SW480 (cell line): ENCODE measurements at regions not wholly inside any gene's neighbourhood (a gene's known extent, or its start where the extent isn't known, plus 50 kb on each side); places are given as distances from the start of the nearest gene placed in this dataset.

ENCODE experiments used
- DNase-seq: peaks from one replicate; pipeline ENCODE4 v3.0.0-alpha.2; 2016; ENCODE audit warnings: low spot score

DNA sequence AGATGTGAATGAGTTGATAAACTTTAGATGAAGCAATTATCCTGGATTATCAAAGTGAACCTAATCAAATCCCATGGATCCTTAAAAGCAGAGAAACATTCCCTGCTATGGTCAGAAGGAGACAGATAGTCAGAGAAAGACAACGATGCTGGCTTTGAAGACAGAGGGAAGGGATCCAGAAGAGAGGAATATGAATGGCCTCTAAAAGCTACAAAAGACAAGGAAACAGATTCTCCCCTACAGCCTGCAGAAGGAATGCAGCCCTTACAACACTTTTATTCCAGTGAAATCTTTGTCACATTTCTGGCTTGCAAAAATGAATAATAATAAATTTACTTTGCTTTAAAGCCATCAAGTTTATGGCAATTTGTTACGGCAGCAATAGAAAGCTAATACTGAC is 1164.2 kb downstream of the PCDH17 start:
- DNase-seq, result no peak

DNA sequence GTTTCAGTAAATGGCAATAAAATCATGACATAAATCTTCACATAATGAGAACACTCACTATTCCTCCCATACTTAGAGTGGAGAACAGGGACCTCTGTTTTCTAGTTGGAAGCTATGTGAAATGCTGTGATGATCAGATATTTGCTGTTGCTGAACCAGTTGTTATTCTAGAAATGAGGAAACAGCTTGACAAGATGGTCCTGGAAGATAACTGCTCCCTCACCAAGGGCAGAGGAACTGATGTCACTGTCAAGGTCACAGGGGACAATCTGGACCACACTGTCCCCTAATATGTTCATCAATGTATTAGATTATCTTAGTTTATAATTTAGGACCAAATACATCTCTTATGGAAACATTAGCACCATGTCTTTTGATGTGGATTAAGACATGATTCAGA is 1173.3 kb downstream of the PCDH17 start:
- DNase-seq, result no peak

DNA sequence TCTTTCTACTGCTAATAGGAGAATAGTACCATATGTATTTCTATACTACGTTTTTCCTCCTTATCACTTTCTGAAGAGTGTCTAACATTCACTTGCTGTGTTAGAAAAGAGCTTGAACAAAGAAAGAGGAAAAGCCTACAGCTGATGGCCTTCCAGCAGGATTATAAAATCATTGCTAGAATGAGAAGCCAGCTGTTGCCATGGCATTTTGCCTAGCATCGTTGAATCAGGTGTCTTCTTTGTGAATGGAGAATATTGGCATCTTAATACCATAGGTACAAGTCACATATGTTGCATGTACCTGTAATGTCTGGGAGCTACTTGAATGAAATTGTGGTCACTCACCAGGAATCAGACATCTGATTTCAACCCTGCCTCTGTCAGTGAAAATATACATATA is 1174.9 kb downstream of the PCDH17 start:
- no peak for DNase-seq

DNA sequence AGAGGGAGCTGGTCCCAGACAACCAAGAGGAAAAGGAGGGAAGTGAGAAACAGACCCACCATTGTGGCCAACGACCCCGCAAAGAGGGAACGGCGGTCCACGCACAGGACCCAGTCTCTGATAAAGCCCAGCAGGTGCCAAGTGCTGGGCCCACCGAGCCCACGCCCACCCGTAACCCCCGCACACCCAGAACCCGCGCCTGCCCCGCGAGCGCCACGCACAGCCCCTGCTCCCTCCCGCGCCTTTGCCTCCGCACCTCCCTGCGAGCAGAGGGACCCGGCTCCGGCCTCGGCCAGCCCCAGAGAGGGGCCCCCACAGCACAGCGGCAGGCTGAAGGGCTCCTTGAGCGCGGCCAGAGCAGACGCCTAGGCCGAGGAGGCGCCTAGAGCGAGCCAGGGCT is 1192.2 kb downstream of the PCDH17 start:
- DNase-seq, result no peak

DNA sequence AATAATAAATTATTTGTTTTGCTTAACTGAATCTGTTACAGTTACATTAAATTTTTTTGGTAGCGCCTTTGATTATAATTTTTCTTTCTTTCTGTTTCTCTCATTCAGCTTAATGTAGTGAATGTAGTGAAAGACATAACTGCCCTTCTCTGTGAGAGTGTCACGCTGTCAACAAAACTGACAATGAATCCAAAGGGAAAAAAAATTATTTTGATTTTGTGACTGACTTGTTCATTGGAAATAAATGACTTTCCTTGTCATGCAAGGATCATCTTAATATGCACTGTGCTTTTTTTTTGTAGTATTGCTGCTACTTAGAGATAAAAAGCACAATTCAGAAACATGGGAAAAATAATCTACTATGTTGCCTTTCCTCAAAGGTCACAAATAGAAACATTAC is 1196.4 kb downstream of the PCDH17 start:
- no peak for DNase-seq

DNA sequence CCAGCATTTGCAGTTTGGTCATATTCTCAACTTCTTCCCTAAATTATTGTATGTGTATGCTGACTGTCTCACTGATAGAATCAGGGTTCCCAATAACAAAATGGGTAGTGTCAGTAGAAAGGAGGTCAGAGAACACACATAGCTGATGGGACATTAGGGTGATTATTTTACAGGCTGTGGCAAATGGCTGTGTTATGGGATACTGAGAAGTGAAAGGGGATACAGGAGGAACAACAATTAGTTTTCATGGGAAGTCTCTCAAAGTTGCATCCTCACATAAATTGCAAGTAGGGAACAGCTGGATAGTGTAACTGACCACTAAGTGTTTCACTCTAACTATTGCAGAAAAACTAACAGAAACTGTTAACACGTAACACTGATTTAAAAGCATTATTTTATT is 1199.3 kb downstream of the PCDH17 start:
- DNase-seq, result no peak

DNA sequence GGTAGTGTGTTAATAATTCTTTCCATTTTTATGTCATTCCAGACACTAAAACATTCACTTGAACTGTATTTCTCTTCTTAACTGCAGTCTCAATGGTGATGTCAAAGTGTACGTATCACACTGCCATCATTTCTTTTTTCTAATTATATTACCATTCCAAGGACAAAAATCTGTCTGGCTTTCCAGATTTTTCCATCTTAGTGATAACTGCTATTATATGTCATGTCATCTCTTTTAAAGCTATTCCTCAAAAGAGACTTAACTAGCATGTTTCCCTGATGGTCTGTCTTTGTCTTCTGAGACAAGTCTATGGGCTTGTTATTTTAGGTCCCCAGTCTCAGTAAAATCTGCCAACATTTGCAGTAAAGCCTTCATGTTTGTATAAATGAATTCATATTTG is 1207.1 kb downstream of the PCDH17 start:
- no peak for DNase-seq

DNA sequence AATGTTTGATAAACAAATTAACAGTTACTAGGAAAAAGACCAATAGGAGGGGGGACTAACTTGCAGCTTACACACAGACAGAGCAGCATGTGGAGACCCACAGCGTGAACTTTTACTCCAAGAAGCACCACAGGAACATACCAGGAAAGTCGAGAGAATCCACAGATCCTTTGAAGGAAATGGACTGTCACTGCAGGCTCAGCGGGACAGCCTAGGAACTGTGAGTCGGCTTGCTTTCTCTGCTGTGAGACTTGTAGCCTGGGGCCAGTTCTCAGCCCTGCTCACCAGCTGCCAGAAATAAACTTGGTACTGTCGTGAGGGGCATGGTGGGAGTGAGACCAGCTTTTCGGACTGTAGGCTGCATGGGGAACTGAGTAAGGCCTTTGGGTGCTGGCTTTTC is 1211.5 kb downstream of the PCDH17 start:
- DNase-seq, result no peak

DNA sequence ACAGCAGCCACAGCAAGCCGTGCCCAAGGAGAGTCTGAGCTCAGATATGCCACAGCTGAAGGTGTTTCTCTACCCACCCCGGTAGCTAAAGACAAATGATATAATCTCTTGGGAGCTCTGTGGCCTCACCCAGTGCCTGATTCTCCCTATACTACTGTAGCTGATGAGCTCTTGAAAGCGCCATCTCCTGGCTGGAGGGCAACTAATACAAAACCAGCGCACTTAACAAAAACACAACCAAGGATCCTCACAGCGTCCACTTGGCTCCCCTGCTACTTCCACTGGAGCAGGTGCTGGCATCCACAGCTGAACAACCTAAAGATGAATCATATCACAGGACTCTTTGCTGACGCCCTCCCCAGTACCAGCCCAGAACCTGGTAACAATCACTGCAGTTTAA is 1212.0 kb downstream of the PCDH17 start:
- no peak for DNase-seq

DNA sequence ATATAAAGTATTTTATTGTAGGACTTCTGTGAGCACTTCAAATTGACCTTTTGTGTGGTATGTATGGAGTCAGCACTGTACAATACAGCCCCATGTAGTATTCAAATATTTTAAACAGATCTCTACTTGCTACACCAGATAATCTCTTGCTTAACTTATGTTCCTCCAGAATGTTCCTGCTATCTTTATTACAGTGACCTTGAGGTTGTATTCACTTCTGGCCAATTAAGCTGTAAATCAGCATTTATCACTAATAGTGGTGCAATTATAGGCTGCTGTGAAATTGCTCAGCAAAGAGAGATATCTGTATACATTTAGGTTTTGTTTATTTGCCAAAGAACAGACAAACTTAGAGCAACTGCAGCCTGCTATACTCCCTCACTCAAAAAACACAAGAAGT is 1218.6 kb downstream of the PCDH17 start:
- DNase-seq, result no peak

DNA sequence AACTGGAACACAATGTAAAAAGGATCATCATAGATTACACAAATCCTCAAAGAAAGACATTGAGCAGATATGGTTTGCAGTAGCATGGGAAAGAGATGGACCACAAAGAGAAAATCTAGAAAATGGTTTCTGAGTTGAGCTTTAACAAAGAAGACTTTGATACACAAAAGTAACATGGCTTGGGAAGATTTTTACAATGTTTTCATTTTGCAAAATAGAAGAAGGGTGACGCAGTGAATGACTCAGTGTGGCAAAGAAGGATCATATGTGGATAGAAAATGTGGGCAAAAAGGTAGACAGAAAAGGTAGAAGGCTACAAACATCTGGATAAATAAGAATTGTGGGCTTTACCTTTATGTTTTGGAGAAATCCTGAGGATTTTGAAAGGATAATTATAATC is 1220.5 kb downstream of the PCDH17 start:
- DNase-seq, result no peak

DNA sequence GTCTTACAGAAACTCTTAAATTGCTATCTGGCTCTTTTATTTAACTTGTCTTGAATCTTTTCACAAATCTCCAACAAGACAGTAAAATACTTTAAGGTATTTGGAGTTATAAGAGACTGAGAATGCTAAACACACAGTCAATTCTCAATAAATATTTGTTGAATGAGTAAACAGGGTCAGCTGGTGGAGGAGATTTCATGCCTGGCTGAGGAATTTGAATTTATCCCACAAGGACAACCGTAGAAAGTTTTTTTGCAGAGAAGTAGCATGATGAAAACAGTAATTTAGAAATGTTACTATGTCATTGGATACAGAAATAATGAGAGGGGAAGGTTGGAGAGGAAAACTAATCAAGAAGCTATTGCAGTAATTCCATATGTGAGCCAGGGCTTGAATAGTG is 1223.7 kb downstream of the PCDH17 start:
- DNase-seq, result no peak

DNA sequence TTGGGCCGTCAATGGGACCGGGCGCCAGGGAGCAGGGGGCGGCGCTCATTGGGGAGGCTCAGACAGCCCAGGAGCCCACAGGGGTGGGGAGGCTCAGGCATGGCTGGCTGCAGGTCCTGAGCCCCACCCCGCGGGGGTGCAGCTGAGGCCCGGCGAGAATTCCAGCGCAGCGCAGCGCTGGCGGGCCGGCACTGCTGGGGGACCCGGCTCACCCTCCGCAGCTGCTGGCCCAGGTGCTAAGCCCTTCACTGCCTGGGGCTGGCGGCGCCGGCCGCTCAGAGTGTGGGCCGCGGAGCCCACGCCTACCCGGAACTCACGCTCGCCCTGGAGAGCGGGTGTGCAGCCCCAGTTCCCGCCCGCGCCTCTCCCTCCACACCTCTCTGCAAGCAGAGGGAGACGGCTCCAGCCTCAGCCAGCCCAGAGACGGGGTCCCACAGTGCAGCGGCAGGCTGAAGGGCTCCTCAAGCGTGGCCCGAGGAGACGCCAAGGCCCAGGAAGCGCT is 1227.4 kb downstream of the PCDH17 start:
- DNase-seq, result no peak

DNA sequence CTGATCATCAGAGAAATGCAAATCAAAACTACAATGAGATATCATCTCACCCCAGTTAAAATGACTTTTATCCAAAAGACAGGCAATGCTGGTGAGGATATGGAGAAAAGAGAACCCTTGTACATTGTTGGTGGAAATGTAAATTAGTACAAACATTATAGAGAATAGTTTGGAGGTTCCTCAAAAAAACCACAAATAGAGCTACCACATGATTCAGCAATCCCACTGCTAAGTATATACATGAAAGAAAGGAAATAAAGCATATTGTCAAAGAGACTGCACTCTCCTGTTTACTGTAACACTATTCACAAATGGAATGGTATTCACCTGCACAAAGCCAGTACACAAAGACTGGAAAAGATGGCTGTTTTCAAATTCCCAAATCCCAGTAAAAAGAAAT is 1233.7 kb downstream of the PCDH17 start:
- no peak for DNase-seq

DNA sequence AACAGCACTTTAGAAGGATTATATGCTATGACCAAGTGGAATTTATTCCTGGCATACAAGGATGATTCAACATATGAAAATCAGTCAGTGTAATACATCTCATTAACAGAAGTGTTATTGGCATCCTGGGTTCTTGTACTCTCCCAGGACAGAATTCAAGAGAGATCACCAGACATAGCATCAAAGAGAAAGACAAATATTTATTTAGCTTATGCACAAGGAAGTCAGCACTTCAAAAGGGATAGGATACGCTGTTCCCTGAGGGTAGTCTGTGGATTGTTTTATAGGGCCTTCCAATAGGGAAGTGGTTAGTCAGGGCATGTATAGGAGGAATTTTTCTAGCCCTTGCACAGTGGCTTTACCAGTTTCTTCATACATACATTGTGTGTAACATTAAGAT is 1238.0 kb downstream of the PCDH17 start:
- DNase-seq, result peak; percentile 42

DNA sequence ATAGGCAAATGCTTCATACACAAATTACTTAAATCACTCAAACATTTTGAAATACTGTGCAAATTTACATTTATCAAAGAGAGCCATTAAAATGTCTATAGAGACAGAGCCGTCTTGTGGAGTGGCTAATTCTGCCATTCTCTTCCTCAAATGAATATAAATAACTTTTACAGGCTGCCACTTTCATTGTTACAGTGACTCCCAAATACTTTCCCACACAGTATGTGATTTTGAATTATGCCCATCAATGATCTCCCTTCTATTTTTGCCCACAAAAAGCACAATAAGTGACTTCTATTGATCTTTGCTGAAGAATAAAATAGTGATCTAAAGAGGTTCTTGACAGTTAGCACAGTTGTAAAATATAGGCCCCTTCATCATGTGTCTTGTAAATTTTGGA is 1244.9 kb downstream of the PCDH17 start:
- no peak for DNase-seq

DNA sequence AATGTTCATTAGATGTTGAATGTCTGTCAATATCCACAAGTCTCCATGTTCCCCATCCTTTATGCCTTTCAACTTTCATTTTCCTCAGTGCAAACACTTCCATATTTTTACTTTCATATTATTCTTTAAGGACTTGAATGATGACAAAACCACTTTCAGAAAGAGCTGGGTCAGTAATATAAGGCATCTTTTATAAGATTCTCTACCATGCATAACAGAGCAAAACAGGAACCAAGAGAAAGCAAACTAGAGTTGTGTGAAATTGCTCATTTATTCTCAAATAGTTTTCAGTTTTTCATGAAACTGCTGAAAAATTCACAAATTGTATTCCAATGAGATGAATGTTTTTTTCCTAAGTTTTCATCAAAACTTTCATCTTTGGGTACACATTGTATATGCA is 1247.6 kb downstream of the PCDH17 start:
- DNase-seq, result no peak

DNA sequence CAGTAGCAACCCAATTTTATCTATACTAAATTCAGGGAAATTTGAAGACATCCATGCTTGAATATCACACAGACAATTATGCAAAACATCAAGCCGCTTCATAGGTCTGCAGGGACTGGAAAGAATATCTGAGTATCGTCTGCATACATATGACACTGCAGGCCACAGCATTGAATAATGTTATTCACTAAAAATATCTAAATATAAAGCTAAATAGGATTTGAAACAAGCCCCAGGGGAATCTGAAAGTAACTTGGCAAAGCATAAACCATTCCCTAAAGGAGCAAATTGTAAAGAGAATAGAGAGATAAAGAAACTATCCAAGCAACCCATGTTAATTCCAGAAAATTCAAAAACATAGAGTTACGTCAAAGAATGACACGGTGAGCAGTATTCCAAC is 1251.0 kb downstream of the PCDH17 start:
- DNase-seq, result no peak

DNA sequence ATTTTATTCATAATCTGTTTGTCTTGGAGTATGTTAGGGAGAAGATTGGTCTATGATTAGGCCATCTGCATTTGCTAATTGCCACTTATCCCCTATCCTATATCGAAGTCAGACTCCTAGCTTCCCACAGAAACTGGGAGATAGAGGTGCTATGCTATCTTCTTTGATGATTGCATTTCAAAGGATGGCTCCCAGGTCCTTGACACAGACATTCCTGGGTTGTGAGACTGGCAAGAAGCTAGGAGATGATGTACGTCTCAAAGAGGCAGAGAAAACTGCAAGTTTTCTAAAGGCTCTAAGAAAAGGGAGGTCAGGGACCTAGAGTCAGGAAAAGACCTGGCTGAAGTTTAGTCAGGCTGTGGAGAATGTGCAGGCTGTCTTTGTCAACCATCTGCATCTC is 1251.9 kb downstream of the PCDH17 start:
- no peak for DNase-seq

DNA sequence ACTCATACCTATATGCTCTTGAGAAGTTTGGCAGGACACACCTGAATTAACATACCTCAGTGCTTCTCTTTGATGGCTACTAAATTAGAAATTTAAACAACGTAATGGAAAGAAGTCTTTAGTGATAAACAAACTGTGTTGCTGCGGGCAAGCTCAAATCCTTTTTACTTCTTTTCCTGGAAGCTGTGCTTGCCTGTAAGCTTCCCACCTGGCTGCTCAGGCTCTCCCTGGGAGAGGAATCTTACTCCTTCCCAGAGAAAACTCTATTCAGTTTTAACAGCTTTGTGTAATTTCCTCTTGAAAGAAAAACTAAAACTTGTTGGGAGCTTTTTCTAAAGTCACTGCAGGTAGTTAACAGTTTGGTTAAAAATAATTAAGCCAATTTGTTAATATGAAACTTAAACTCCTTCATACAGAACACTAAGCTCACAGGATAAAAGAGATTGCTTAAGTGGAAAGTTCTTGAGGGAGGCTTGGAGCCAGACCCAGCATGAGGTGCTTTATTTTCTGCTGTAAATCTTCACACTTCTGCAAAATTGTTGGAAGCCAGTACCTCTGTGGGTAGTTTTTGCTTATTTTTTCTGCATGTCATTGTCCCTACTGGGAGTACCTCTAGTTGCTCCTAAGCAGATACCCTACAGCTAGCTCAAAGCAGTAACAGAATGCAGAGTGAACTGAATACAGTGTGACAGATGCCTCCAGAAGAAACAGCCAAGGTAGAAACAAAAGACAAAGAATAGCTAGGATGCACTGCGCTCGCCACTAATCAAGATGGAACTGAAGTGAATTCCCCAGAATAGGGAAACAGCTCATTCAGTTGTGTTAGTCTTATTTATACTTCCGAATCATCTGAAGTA is 1253.0 kb downstream of the PCDH17 start:
- no peak for DNase-seq

DNA sequence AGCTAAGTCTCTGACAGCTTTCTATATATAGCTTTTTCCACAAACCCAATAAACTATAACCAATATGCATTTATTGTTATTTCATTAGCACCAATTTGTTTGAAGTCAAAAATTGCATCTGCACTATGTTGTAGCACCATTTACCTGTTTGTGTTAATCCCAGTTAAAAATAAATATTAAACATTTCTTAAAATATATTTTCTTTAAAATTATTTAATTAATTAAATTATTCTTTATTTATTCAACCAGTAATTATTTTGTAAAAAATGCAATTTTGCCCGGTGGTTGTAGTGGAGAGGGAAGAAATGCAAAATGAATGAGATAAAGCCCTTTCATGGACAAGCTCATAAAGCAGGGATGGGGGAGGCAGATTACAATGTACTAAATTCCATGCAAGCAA is 1257.9 kb downstream of the PCDH17 start:
- DNase-seq, result no peak

DNA sequence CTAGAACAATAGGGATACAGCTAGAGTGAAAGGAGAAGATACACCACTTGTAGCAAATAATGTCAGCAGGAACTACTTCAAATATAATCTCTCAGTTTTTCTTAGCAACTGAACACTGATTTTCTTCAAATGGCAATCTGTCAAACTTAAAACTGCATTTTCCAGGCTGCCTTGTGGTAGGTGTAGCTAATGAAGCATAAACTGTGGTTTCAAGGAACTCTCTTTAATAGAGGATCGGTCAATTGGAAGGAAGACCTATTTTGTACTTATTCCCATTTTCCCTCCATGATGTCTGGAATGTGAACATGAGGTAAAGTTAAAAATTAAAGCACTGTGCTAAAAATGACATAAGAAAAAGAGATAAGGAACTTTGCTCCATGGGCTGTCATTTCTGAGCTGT is 1261.9 kb downstream of the PCDH17 start:
- no peak for DNase-seq

DNA sequence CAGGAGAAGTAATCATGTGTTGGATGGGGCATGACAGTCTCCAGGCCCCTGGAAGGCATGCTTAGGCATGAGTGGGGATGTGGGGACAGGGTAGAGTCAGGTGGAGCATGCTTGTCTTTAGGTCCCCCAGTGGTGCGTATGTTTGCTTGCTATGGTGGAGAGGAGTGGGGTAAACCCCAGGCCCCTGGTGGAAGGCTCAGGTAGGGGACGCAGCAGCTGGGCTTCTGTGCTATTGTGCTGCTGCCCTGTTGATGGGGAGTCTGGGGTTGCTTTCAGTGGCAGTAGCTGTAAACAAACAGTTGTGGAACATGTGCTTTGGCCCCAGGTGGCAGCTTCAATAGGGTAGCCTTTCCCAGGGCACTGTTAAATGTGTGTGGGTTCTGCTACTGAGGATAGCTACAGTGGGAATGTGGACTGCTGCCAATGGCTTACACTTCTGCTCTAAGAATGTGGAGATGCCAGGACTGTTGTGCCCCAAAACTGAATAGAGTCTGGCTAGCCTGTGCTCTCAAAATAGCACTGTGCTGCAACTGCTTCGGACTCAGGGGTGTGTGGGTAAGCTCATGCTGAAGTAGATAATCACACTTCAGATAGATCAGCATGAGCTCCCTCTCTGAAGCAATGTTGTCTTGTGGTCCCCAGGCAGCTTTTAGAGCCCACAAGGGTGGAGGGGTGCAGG is 1257.3 kb downstream of the DIAPH3 start:
- DNase-seq, result no peak

DNA sequence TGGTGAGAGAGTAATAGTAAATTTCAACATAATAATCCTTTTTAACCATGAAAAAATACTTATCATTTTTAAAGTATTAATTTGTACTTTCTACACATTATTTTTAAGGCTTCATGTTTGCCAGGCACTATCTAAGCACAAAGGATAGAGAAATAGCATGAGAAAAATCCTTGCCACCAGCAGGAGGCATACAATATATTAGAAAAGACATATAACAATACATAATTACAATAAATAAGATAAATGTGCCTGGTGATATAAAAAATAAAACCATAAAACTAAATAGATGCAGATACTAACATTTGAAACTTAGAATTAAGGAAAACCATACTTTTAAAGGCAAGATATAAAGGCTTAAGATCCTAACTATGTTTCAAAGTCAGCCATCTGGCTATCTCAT is 1256.4 kb downstream of the DIAPH3 start:
- no peak for DNase-seq
